HCT116 (cell line): ENCODE measurements at regions not wholly inside any gene's neighbourhood (a gene's known extent, or its start where the extent isn't known, plus 50 kb on each side); places are given as distances from the start of the nearest gene placed in this dataset.

Source experiments
- ATAC-seq: fragments of 200-7000 bp; cut with Tn5 transposase; 2 replicates; pipeline ENCODE4 v1.9.1; 2020; ENCODE audit warnings: mild to moderate bottlenecking, moderate library complexity
- BruUV-seq: library from RNA; stranded (reverse); fragments of 400-500 nt; replicated peaks from 2 replicates; lab custom pipeline; 2021; lab: Mats Ljungman, UMichigan
- CTCF ChIA-PET: fragments of 300-600 bp; sonication (Branson Sonifier 250); formaldehyde crosslinking; loops from one replicate; lab custom pipeline; 2021; ENCODE audit warnings: antibody characterized with exemption; lab: Charles Lee
- POLR2A ChIA-PET: fragments of 300-600, 350-600 bp; sonication (Branson Sonifier 250); formaldehyde crosslinking; loops from one replicate; lab custom pipeline; 2021; ENCODE audit warnings: antibody characterized with exemption; lab: Charles Lee
- RAD21 ChIA-PET, 2 experiments: fragments of 300-600 bp; sonication (Branson Sonifier 250); formaldehyde crosslinking; loops; one replicate each; lab custom pipeline; 2023; ENCODE audit warnings: low total read pairs in 2 of 2; ENCODE audit not compliant: uncharacterized antibody in 2 of 2, unreplicated experiment in 2 of 2, low non-redundant PET in 1 of 2; lab: Charles Lee
- DNase-seq: peaks from one replicate; pipeline ENCODE4 v3.0.0-alpha.2; 2010; ENCODE audit warnings: low read depth, low spot score
- H2AFZ ChIP-seq: fragments of 200-600 bp; shearing (Covaris generic), sonication (generic); 2 replicates; pipeline ENCODE4 v1.6.1; 2017; ENCODE audit warnings: low read depth, mixed run types, mixed read lengths, antibody characterized with exemption, low read length; ENCODE audit not compliant: poor library complexity, severe bottlenecking
- H3K27ac ChIP-seq: 2 replicates; pipeline ENCODE4 v1.5.1; 2012; ENCODE audit warnings: low read depth, low read length
- H3K27me3 ChIP-seq: fragments of 200-600 bp; sonication (generic); 2 replicates; pipeline ENCODE4 v1.6.1; 2016; ENCODE audit warnings: mixed run types, low read length, mixed read lengths; ENCODE audit not compliant: insufficient read depth
- H3K36me3 ChIP-seq, 2 experiments: fragments of 200-500 bp in 1 of 2; fragments of 200-600 bp in 1 of 2; sonication (Bioruptor generic) in 1 of 2; sonication (generic) in 1 of 2; 2 replicates each; pipeline versions ENCODE4 v1.5.1 to v1.6.1; 2014 to 2016; ENCODE audit warnings: low read length in 2 of 2, inconsistent platforms in 1 of 2, mixed read lengths in 1 of 2, mixed run types in 1 of 2; ENCODE audit not compliant: insufficient read depth in 2 of 2, control insufficient read depth in 1 of 2
- H3K4me1 ChIP-seq, 2 experiments: fragments of 200-600 bp in 1 of 2; sonication (generic) in 1 of 2; 2 replicates each; pipeline versions ENCODE4 v1.5.1 to v1.6.1; 2012 to 2017; ENCODE audit warnings: low read length in 2 of 2, inconsistent platforms in 1 of 2, mild to moderate bottlenecking in 1 of 2, mixed read lengths in 1 of 2, mixed run types in 1 of 2, moderate library complexity in 1 of 2; ENCODE audit not compliant: insufficient read depth in 2 of 2, control insufficient read depth in 1 of 2
- H3K4me2 ChIP-seq: fragments of 200-600 bp; sonication (generic); 2 replicates; pipeline ENCODE4 v1.6.1; 2017; ENCODE audit warnings: mixed run types, low read length, mixed read lengths
- H3K4me3 ChIP-seq, 2 experiments: fragments of 200-600 bp in 1 of 2; sonication (generic) in 1 of 2; replicated peaks in 1 of 2; 2 replicates each; pipeline ENCODE4 v1.5.1; 2011 to 2016; ENCODE audit warnings: low read length in 2 of 2, control low read depth in 1 of 2, low read depth in 1 of 2, mild to moderate bottlenecking in 1 of 2, mixed read lengths in 1 of 2, mixed run types in 1 of 2
- H3K79me2 ChIP-seq: fragments of 200-600 bp; sonication (generic); 2 replicates; pipeline ENCODE4 v1.6.1; 2017; ENCODE audit warnings: mild to moderate bottlenecking, mixed run types, low read length, moderate library complexity, mixed read lengths; ENCODE audit not compliant: insufficient read depth
- H3K9ac ChIP-seq: fragments of 200-600 bp; sonication (generic); 2 replicates; pipeline ENCODE4 v1.6.1; 2016; ENCODE audit warnings: low read length, mixed read lengths
- H3K9me2 ChIP-seq: fragments of 200-600 bp; sonication (generic), shearing (Covaris generic); 2 replicates; pipeline ENCODE4 v1.6.1; 2017; ENCODE audit warnings: mixed run types, mild to moderate bottlenecking, moderate library complexity; ENCODE audit not compliant: insufficient read depth
- H3K9me3 ChIP-seq, 2 experiments: fragments of 200-500 bp in 1 of 2; fragments of 200-600 bp in 1 of 2; sonication (Bioruptor generic) in 1 of 2; sonication (generic) in 1 of 2; 2 replicates each; pipeline ENCODE4 v1.6.1; 2014 to 2017; ENCODE audit warnings: low read length in 2 of 2, mixed read lengths in 2 of 2, inconsistent platforms in 1 of 2, low read depth in 1 of 2, mild to moderate bottlenecking in 1 of 2, mixed run types in 1 of 2, moderate library complexity in 1 of 2; ENCODE audit not compliant: control insufficient read depth in 1 of 2, insufficient read depth in 1 of 2
- H4K20me1 ChIP-seq: fragments of 200-600 bp; sonication (generic), shearing (Covaris generic); 2 replicates; pipeline ENCODE4 v1.6.1; 2017; ENCODE audit warnings: mixed run types, mild to moderate bottlenecking, moderate library complexity; ENCODE audit not compliant: insufficient read depth
- CBX3 ChIP-seq: IDR thresholded peaks from 2 replicates; pipeline ENCODE4 v1.6.1; 2012; ENCODE audit warnings: low read depth
- CEBPB ChIP-seq: IDR thresholded peaks from 2 replicates; pipeline ENCODE4 v1.6.1; 2012; ENCODE audit warnings: low read depth
- CTCF ChIP-seq, 3 experiments: fragments of 200-600 bp in 1 of 3; sonication (generic) in 1 of 3; IDR thresholded peaks in 2 of 3; conservative IDR thresholded peaks in 1 of 3; 2 replicates each; pipeline ENCODE4 v1.5.1; 2012 to 2017; ENCODE audit warnings: low read depth in 2 of 3, low read length in 2 of 3, antibody characterized with exemption in 1 of 3, borderline replicate concordance in 1 of 3, control low read depth in 1 of 3, mild to moderate bottlenecking in 1 of 3, mixed read lengths in 1 of 3, mixed run types in 1 of 3, moderate library complexity in 1 of 3; ENCODE audit not compliant: insufficient read depth in 1 of 3
- ELF1 ChIP-seq: IDR thresholded peaks from 2 replicates; pipeline ENCODE4 v1.6.1; 2012; ENCODE audit warnings: low read depth, borderline replicate concordance
- EZH2 ChIP-seq: fragments of 200-600 bp; sonication (generic); IDR thresholded peaks from 2 replicates; pipeline ENCODE4 v1.6.1; 2017; ENCODE audit warnings: antibody characterized with exemption, mixed run types
- POLR2A ChIP-seq: IDR thresholded peaks from 2 replicates; pipeline ENCODE4 v1.7.0; 2011; ENCODE audit warnings: borderline replicate concordance; ENCODE audit not compliant: insufficient read depth, insufficient read length; ENCODE audit errors: extremely low read depth
- RAD21 ChIP-seq: IDR thresholded peaks from 2 replicates; pipeline ENCODE4 v1.6.1; 2012; ENCODE audit warnings: low read depth, mild to moderate bottlenecking
- REST ChIP-seq: IDR thresholded peaks from 2 replicates; pipeline ENCODE4 v1.6.1; 2012; ENCODE audit warnings: low read depth
- SIN3A ChIP-seq: IDR thresholded peaks from 2 replicates; pipeline ENCODE4 v1.6.1; 2012; ENCODE audit warnings: low read depth
- SRF ChIP-seq: IDR thresholded peaks from 2 replicates; pipeline ENCODE4 v1.6.1; 2012; ENCODE audit warnings: low read depth
- TCF7L2 ChIP-seq: IDR thresholded peaks from 2 replicates; pipeline ENCODE4 v1.7.0; 2011; ENCODE audit warnings: borderline replicate concordance, inconsistent platforms; ENCODE audit not compliant: insufficient read depth, insufficient read length; ENCODE audit errors: extremely low read depth
- YY1 ChIP-seq: IDR thresholded peaks from 2 replicates; pipeline ENCODE4 v1.6.1; 2011; ENCODE audit warnings: low read length, low read depth, moderate library complexity, mild to moderate bottlenecking; ENCODE audit not compliant: insufficient replicate concordance; ENCODE audit errors: extremely low read depth
- ZNF274 ChIP-seq: fragments of 200-500 bp; sonication (Bioruptor generic); IDR thresholded peaks from 2 replicates; pipeline ENCODE4 v1.6.1; 2014; ENCODE audit warnings: mild to moderate bottlenecking, low read depth, low read length, inconsistent platforms
- intact Hi-C: fragments of 100-400 bp; cut with micrococcal nuclease; formaldehyde crosslinking; loops from 2 replicates; pipeline ENCODE4 v1.10.0; 2022

GRCh38 chr15:99511531-99511865, 54.3 kb upstream of the MEF2A start:
- no TSS peak for BruUV-seq
- RAD21 ChIA-PET: no interaction called here

More at GRCh38 chr15:99511531-99511865, 54.3 kb upstream of the MEF2A start:
- Histone ChIP-seq H3K27me3 (no peaks in the 10 kb centered on the region), H3K4me1 (no peaks in the 10 kb centered on the region), H2AFZ (no peak overlapping the region), H3K4me2 (no peak overlapping the region), H3K4me3 (no peak overlapping the region), H3K27ac (no peak overlapping the region), H3K79me2 (no peaks in the 10 kb centered on the region), H4K20me1 (no peaks in the 10 kb centered on the region), H3K9me3 (no peaks in the 10 kb centered on the region), H3K9ac (no peak overlapping the region), H3K36me3 (no peaks in the 10 kb centered on the region), H3K9me2 (no peaks in the 10 kb centered on the region)
- no peak for ATAC-seq
- TF ChIP-seq CBX3: no peak
- no peak for TF ChIP-seq CEBPB
- TF ChIP-seq ZNF274: no peak
- TF ChIP-seq ELF1: no peak
- TF ChIP-seq SRF: no peak
- TF ChIP-seq SIN3A: no peak
- no peak for TF ChIP-seq EZH2
- TF ChIP-seq RAD21: no peak
- TF ChIP-seq YY1: no peak
- no peak for TF ChIP-seq TCF7L2
- no peak for TF ChIP-seq POLR2A
- no peak for TF ChIP-seq REST
- TF ChIP-seq CTCF (IDR thresholded peaks at IDR 0.05 in 2 of 3, conservative IDR thresholded peaks at IDR 0.05 in 1 of 3; ENCODE audit: borderline replicate concordance in 1 of 3, insufficient read depth in 1 of 3, low read depth in 2 of 3, low read length in 2 of 3): no peak
- intact Hi-C loops: no loop called here
- ChIA-PET CTCF (interaction anchor here (1.2 kb wide), 1 partner anchor 26 kb away, joined by 3 read pairs; no protein-coding TSS in a partner anchor), POLR2A (no interaction called here)
- no peak for DNase-seq
